ENCODE measurements at regions not wholly inside any gene's neighbourhood (a gene's known extent, or its start where the extent isn't known, plus 50 kb on each side); places are given as distances from the start of the nearest gene placed in this dataset.

GRCh38 chr12:108053512-108053911 lies 75.6 kb upstream of the WSCD2 start:
- Histone ChIP-seq H3K36me3 (replicated peaks in 1 of 2; ENCODE audit: control insufficient read depth in 2 of 2, insufficient read depth in 2 of 2, low read length in 2 of 2) (no peaks in the 10 kb centered on the region), H3K4me1 (ENCODE audit: control insufficient read depth in 2 of 2, insufficient read depth in 1 of 2, low read depth in 1 of 2, low read length in 2 of 2) (peaks cover 0 to 5% of the 10 kb centered on the region in 2 donors), H2AFZ (ENCODE audit: low read length) (no peak overlapping the region), H2BK120ac (ENCODE audit: low read depth, low read length) (no peak overlapping the region), H3K27me3 (ENCODE audit: control insufficient read depth in 3 of 3, insufficient read depth in 3 of 3, low read depth in 1 of 3, low read length in 3 of 3) (peaks cover 0 to under 1% (median 0%) of the 10 kb centered on the region in 3 experiments), H3K9ac (ENCODE audit: low read depth, low read length, poor library complexity) (no peak overlapping the region), H4K8ac (ENCODE audit: low read depth, low read length) (no peak overlapping the region), H4K91ac (ENCODE audit: low read depth, low read length, poor library complexity) (no peak overlapping the region), H2BK12ac (ENCODE audit: low read length) (no peak overlapping the region), H3K23ac (ENCODE audit: low read depth, low read length, poor library complexity) (no peak overlapping the region), H2BK15ac (ENCODE audit: low read length) (no peak overlapping the region), H3K14ac (ENCODE audit: low read length) (no peak overlapping the region), H3K4me2 (ENCODE audit: insufficient read depth, low read length, poor library complexity, severe bottlenecking) (no peak overlapping the region), H3K79me1 (ENCODE audit: low read depth, low read length) (no peaks in the 10 kb centered on the region), H2AK5ac (ENCODE audit: low read depth, low read length) (no peak overlapping the region), H3K4ac (ENCODE audit: low read length) (no peak overlapping the region), H3K4me3 (ENCODE audit: low read length in 2 of 2) (no peak overlapping the region), H2BK5ac (ENCODE audit: low read length) (no peak overlapping the region), H3K27ac (replicated peaks; ENCODE audit: low read length) (no peak overlapping the region), H3K18ac (ENCODE audit: low read length) (no peak overlapping the region), H3K9me3 (replicated peaks in 1 of 2; ENCODE audit: control insufficient read depth in 2 of 2, insufficient read depth in 1 of 2, low read depth in 1 of 2, low read length in 2 of 2) (no peaks in the 10 kb centered on the region)
- no peak for DNase-seq (ENCODE audit: low spot score)
- WGBS, 2 donors (ENCODE audit: extremely low coverage in 2 of 2, insufficient read length in 2 of 2, insufficient replicate concordance in 1 of 2), result no CpG with 5 or more reads among the region's 3 CpGs

GRCh38 chr12:108054496-108054895 lies 74.6 kb upstream of the WSCD2 start:
- no peak overlapping the region for H2BK12ac ChIP-seq (ENCODE audit: low read length)
- H3K9ac ChIP-seq (ENCODE audit: low read depth, low read length, poor library complexity), result no peak overlapping the region
- no peak overlapping the region for H3K4ac ChIP-seq (ENCODE audit: low read length)
- H2AFZ ChIP-seq (ENCODE audit: low read length), result no peak overlapping the region
- WGBS, 2 donors (ENCODE audit: extremely low coverage in 2 of 2, insufficient read length in 2 of 2, insufficient replicate concordance in 1 of 2), result no CpG with 5 or more reads among the region's 2 CpGs
- no peak overlapping the region for H3K23ac ChIP-seq (ENCODE audit: low read depth, low read length, poor library complexity)
- no peaks in the 10 kb centered on the region for H3K9me3 ChIP-seq (replicated peaks in 1 of 2; ENCODE audit: control insufficient read depth in 2 of 2, insufficient read depth in 1 of 2, low read depth in 1 of 2, low read length in 2 of 2)
- H3K4me3 ChIP-seq (ENCODE audit: low read length in 2 of 2), result no peak overlapping the region
- H3K4me2 ChIP-seq (ENCODE audit: insufficient read depth, low read length, poor library complexity, severe bottlenecking), result no peak overlapping the region
- DNase-seq (ENCODE audit: low spot score), result no peak
- H2AK5ac ChIP-seq (ENCODE audit: low read depth, low read length), result no peak overlapping the region
- no peak overlapping the region for H2BK15ac ChIP-seq (ENCODE audit: low read length)
- H3K79me1 ChIP-seq (ENCODE audit: low read depth, low read length), result no peaks in the 10 kb centered on the region
- H2BK120ac ChIP-seq (ENCODE audit: low read depth, low read length), result no peak overlapping the region
- H4K8ac ChIP-seq (ENCODE audit: low read depth, low read length), result no peak overlapping the region
- H3K36me3 ChIP-seq (replicated peaks in 1 of 2; ENCODE audit: control insufficient read depth in 2 of 2, insufficient read depth in 2 of 2, low read length in 2 of 2), result no peaks in the 10 kb centered on the region
- H3K18ac ChIP-seq (ENCODE audit: low read length), result no peak overlapping the region
- no peak overlapping the region for H3K27ac ChIP-seq (replicated peaks; ENCODE audit: low read length)
- peaks cover 0 to 5% of the 10 kb centered on the region in 2 donors for H3K4me1 ChIP-seq (ENCODE audit: control insufficient read depth in 2 of 2, insufficient read depth in 1 of 2, low read depth in 1 of 2, low read length in 2 of 2)
- H2BK5ac ChIP-seq (ENCODE audit: low read length), result no peak overlapping the region
- no peaks in the 10 kb centered on the region for H3K27me3 ChIP-seq (ENCODE audit: control insufficient read depth in 3 of 3, insufficient read depth in 3 of 3, low read depth in 1 of 3, low read length in 3 of 3)
- no peak overlapping the region for H3K14ac ChIP-seq (ENCODE audit: low read length)
- no peak overlapping the region for H4K91ac ChIP-seq (ENCODE audit: low read depth, low read length, poor library complexity)

GRCh38 chr12:108055141-108055540 lies 73.9 kb upstream of the WSCD2 start:
- no peak overlapping the region for H3K4me3 ChIP-seq (ENCODE audit: low read length in 2 of 2)
- H3K4me2 ChIP-seq (ENCODE audit: insufficient read depth, low read length, poor library complexity, severe bottlenecking), result no peak overlapping the region
- DNase-seq (ENCODE audit: low spot score), result no peak
- H2BK120ac ChIP-seq (ENCODE audit: low read depth, low read length), result no peak overlapping the region
- H2AK5ac ChIP-seq (ENCODE audit: low read depth, low read length), result no peak overlapping the region
- H4K91ac ChIP-seq (ENCODE audit: low read depth, low read length, poor library complexity), result no peak overlapping the region
- no peak overlapping the region for H3K18ac ChIP-seq (ENCODE audit: low read length)
- no peak overlapping the region for H3K27ac ChIP-seq (replicated peaks; ENCODE audit: low read length)
- no peaks in the 10 kb centered on the region for H3K9me3 ChIP-seq (replicated peaks in 1 of 2; ENCODE audit: control insufficient read depth in 2 of 2, insufficient read depth in 1 of 2, low read depth in 1 of 2, low read length in 2 of 2)
- peaks cover 0 to 5% of the 10 kb centered on the region in 2 donors for H3K4me1 ChIP-seq (ENCODE audit: control insufficient read depth in 2 of 2, insufficient read depth in 1 of 2, low read depth in 1 of 2, low read length in 2 of 2)
- no peaks in the 10 kb centered on the region for H3K27me3 ChIP-seq (ENCODE audit: control insufficient read depth in 3 of 3, insufficient read depth in 3 of 3, low read depth in 1 of 3, low read length in 3 of 3)
- no peak overlapping the region for H3K23ac ChIP-seq (ENCODE audit: low read depth, low read length, poor library complexity)
- H3K36me3 ChIP-seq (replicated peaks in 1 of 2; ENCODE audit: control insufficient read depth in 2 of 2, insufficient read depth in 2 of 2, low read length in 2 of 2), result no peaks in the 10 kb centered on the region
- H3K4ac ChIP-seq (ENCODE audit: low read length), result no peak overlapping the region
- H3K79me1 ChIP-seq (ENCODE audit: low read depth, low read length), result no peaks in the 10 kb centered on the region
- no peak overlapping the region for H4K8ac ChIP-seq (ENCODE audit: low read depth, low read length)
- no CpG with 5 or more reads among the region's 3 CpGs for WGBS, 2 donors (ENCODE audit: extremely low coverage in 2 of 2, insufficient read length in 2 of 2, insufficient replicate concordance in 1 of 2)
- H3K14ac ChIP-seq (ENCODE audit: low read length), result no peak overlapping the region
- H2BK12ac ChIP-seq (ENCODE audit: low read length), result no peak overlapping the region
- no peak overlapping the region for H3K9ac ChIP-seq (ENCODE audit: low read depth, low read length, poor library complexity)
- no peak overlapping the region for H2BK15ac ChIP-seq (ENCODE audit: low read length)
- H2BK5ac ChIP-seq (ENCODE audit: low read length), result no peak overlapping the region
- H2AFZ ChIP-seq (ENCODE audit: low read length), result no peak overlapping the region

GRCh38 chr12:108060067-108060466 lies 69.0 kb upstream of the WSCD2 start:
- H2AK5ac ChIP-seq (ENCODE audit: low read depth, low read length), result no peak overlapping the region
- H2BK120ac ChIP-seq (ENCODE audit: low read depth, low read length), result no peak overlapping the region
- H3K18ac ChIP-seq (ENCODE audit: low read length), result no peak overlapping the region
- no peak overlapping the region for H3K23ac ChIP-seq (ENCODE audit: low read depth, low read length, poor library complexity)
- no peak overlapping the region for H2BK12ac ChIP-seq (ENCODE audit: low read length)
- H2AFZ ChIP-seq (ENCODE audit: low read length), result no peak overlapping the region
- H3K9me3 ChIP-seq (replicated peaks in 1 of 2; ENCODE audit: control insufficient read depth in 2 of 2, insufficient read depth in 1 of 2, low read depth in 1 of 2, low read length in 2 of 2), result no peaks in the 10 kb centered on the region
- no peak for DNase-seq (ENCODE audit: low spot score)
- H3K9ac ChIP-seq (ENCODE audit: low read depth, low read length, poor library complexity), result no peak overlapping the region
- no peak overlapping the region for H3K4me2 ChIP-seq (ENCODE audit: insufficient read depth, low read length, poor library complexity, severe bottlenecking)
- H3K4ac ChIP-seq (ENCODE audit: low read length), result no peak overlapping the region
- peaks cover 0 to 5% of the 10 kb centered on the region in 2 donors for H3K4me1 ChIP-seq (ENCODE audit: control insufficient read depth in 2 of 2, insufficient read depth in 1 of 2, low read depth in 1 of 2, low read length in 2 of 2)
- no peaks in the 10 kb centered on the region for H3K79me1 ChIP-seq (ENCODE audit: low read depth, low read length)
- no peaks in the 10 kb centered on the region for H3K27me3 ChIP-seq (ENCODE audit: control insufficient read depth in 3 of 3, insufficient read depth in 3 of 3, low read depth in 1 of 3, low read length in 3 of 3)
- H3K27ac ChIP-seq (replicated peaks; ENCODE audit: low read length), result no peak overlapping the region
- H4K91ac ChIP-seq (ENCODE audit: low read depth, low read length, poor library complexity), result no peak overlapping the region
- no CpG with 5 or more reads among the region's 3 CpGs for WGBS, 2 donors (ENCODE audit: extremely low coverage in 2 of 2, insufficient read length in 2 of 2, insufficient replicate concordance in 1 of 2)
- H2BK15ac ChIP-seq (ENCODE audit: low read length), result no peak overlapping the region
- no peak overlapping the region for H3K14ac ChIP-seq (ENCODE audit: low read length)
- H2BK5ac ChIP-seq (ENCODE audit: low read length), result no peak overlapping the region
- H3K4me3 ChIP-seq (ENCODE audit: low read length in 2 of 2), result no peak overlapping the region
- H4K8ac ChIP-seq (ENCODE audit: low read depth, low read length), result no peak overlapping the region
- H3K36me3 ChIP-seq (replicated peaks in 1 of 2; ENCODE audit: control insufficient read depth in 2 of 2, insufficient read depth in 2 of 2, low read length in 2 of 2), result no peaks in the 10 kb centered on the region
